Endothelial cell of umbilical vein (primary cell): ENCODE measurements at regions not wholly inside any gene's neighbourhood (a gene's known extent, or its start where the extent isn't known, plus 50 kb on each side); places are given as distances from the start of the nearest gene placed in this dataset.

ENCODE experiments used
- BruUV-seq: library from RNA; stranded (reverse); fragments of 400-500 nt; replicated peaks from 2 replicates; lab custom pipeline; 2021; lab: Mats Ljungman, UMichigan
- CTCF ChIA-PET: fragments of 300-600, 350-600 bp; sonication (Branson Sonifier 250); formaldehyde crosslinking; loops from one replicate; lab custom pipeline; 2021; ENCODE audit warnings: antibody characterized with exemption, inconsistent platforms; lab: Charles Lee
- POLR2A ChIA-PET: fragments of 300-600, 350-600 bp; sonication (Branson Sonifier 250); formaldehyde crosslinking; loops from one replicate; lab custom pipeline; 2021; ENCODE audit warnings: antibody characterized with exemption, inconsistent platforms; lab: Charles Lee
- DNase-seq: peaks from one replicate; pipeline ENCODE4 v3.0.0-alpha.2; 2011; ENCODE audit warnings: low read depth, low spot score
- FAIRE-seq: peaks from 2 replicates; lab custom pipeline; 2011; peaks lifted over from hg19 to GRCh38; lab: Jason Lieb, UNC
- H2AFZ ChIP-seq: 2 replicates; pipeline ENCODE4 v1.6.0; 2012; ENCODE audit warnings: low read depth, low read length, control low read depth, inconsistent platforms
- H3K27ac ChIP-seq: 2 replicates; pipeline ENCODE4 v1.5.1; 2011; ENCODE audit warnings: low read depth, mild to moderate bottlenecking, control low read depth, low read length, moderate library complexity; ENCODE audit not compliant: insufficient read depth
- H3K27me3 ChIP-seq, 2 experiments: 2 replicates each; pipeline versions ENCODE4 v1.6.0 to v1.6.1; 2011; ENCODE audit warnings: low read length in 2 of 2, mixed read lengths in 1 of 2; ENCODE audit not compliant: control insufficient read depth in 2 of 2, insufficient read depth in 2 of 2
- H3K36me3 ChIP-seq, 2 experiments: 2 replicates in 1 of 2; 3 replicates in 1 of 2; pipeline ENCODE4 v1.5.1; 2011; ENCODE audit warnings: low read length in 2 of 2, mild to moderate bottlenecking in 1 of 2, moderate library complexity in 1 of 2; ENCODE audit not compliant: control insufficient read depth in 2 of 2, insufficient read depth in 2 of 2; ENCODE audit errors: extremely low read depth in 1 of 2
- H3K4me1 ChIP-seq: 3 replicates; pipeline ENCODE4 v1.5.1; 2011; ENCODE audit warnings: mild to moderate bottlenecking, low read length; ENCODE audit not compliant: control insufficient read depth, insufficient read depth; ENCODE audit errors: extremely low read depth
- H3K4me2 ChIP-seq: 2 replicates; pipeline ENCODE4 v1.6.1; 2011; ENCODE audit warnings: low read length, control low read depth, mixed read lengths; ENCODE audit not compliant: insufficient read depth
- H3K4me3 ChIP-seq, 3 experiments: fragments of 200-600 bp in 1 of 3; sonication (generic), shearing (Covaris generic) in 1 of 3; replicated peaks in 1 of 3; 2 replicates each; pipeline ENCODE4 v1.5.1; 2011 to 2016; ENCODE audit warnings: control low read depth in 3 of 3, low read length in 3 of 3, mild to moderate bottlenecking in 2 of 3, inconsistent platforms in 1 of 3, low read depth in 1 of 3, moderate library complexity in 1 of 3; ENCODE audit not compliant: insufficient read depth in 1 of 3
- H3K79me2 ChIP-seq: 2 replicates; pipeline ENCODE4 v1.6.0; 2012; ENCODE audit warnings: low read length, inconsistent platforms; ENCODE audit not compliant: control insufficient read depth, insufficient read depth
- H3K9ac ChIP-seq: replicated peaks from 2 replicates; pipeline ENCODE3; 2011; ENCODE audit warnings: low read length, control low read depth; ENCODE audit not compliant: insufficient read depth; ENCODE audit errors: extremely low read depth
- H3K9me1 ChIP-seq: replicated peaks from 3 replicates; pipeline ENCODE4 v1.6.0; 2011; ENCODE audit warnings: mild to moderate bottlenecking, low read length; ENCODE audit not compliant: control insufficient read depth, insufficient read depth; ENCODE audit errors: extremely low read depth
- H3K9me3 ChIP-seq: replicated peaks from 2 replicates; pipeline ENCODE4 v1.5.1; 2012; ENCODE audit warnings: low read length, inconsistent platforms; ENCODE audit not compliant: control insufficient read depth, insufficient read depth
- H4K20me1 ChIP-seq: replicated peaks from 2 replicates; pipeline ENCODE3; 2011; ENCODE audit warnings: mild to moderate bottlenecking, low read length; ENCODE audit not compliant: control insufficient read depth, insufficient read depth; ENCODE audit errors: extremely low read depth
- CTCF ChIP-seq, 2 donors: IDR thresholded peaks; 1 replicate in 1 of 2; 2 replicates in 1 of 2; pipeline ENCODE4 v1.5.1; 2011; ENCODE audit warnings: low read length in 2 of 2, mild to moderate bottlenecking in 2 of 2, moderate library complexity in 2 of 2, control low read depth in 1 of 2, inconsistent platforms in 1 of 2, low read depth in 1 of 2; ENCODE audit not compliant: insufficient read depth in 1 of 2; ENCODE audit errors: extremely low read depth in 1 of 2
- EZH2 ChIP-seq: IDR thresholded peaks from 2 replicates; pipeline ENCODE4 v1.6.1; 2012; ENCODE audit warnings: borderline replicate concordance, low read depth, mild to moderate bottlenecking, moderate library complexity, low read length, inconsistent platforms; ENCODE audit not compliant: severe bottlenecking
- FOS ChIP-seq: IDR thresholded peaks from 2 replicates; pipeline ENCODE4 v1.6.1; 2011; ENCODE audit warnings: mild to moderate bottlenecking, low read length, moderate library complexity, borderline replicate concordance; ENCODE audit not compliant: insufficient read depth
- GATA2 ChIP-seq: IDR thresholded peaks from 2 replicates; pipeline ENCODE4 v1.7.0; 2011; ENCODE audit warnings: low read depth, mild to moderate bottlenecking, moderate library complexity, mixed read lengths, low read length; ENCODE audit not compliant: insufficient read length, insufficient read depth
- JUN ChIP-seq: IDR thresholded peaks from 2 replicates; pipeline ENCODE4 v1.6.1; 2011; ENCODE audit warnings: borderline replicate concordance, low read depth; ENCODE audit not compliant: insufficient read length, insufficient read depth
- MAX ChIP-seq: IDR thresholded peaks from 2 replicates; pipeline ENCODE4 v1.6.1; 2011; ENCODE audit not compliant: insufficient read depth, insufficient read length
- MYC ChIP-seq: IDR thresholded peaks from one replicate; pipeline ENCODE4 v1.6.1; 2011; ENCODE audit warnings: mild to moderate bottlenecking, low read depth, low read length
- POLR2A ChIP-seq: IDR thresholded peaks from 2 replicates; pipeline ENCODE4 v1.6.1; 2012; ENCODE audit warnings: low read depth, mild to moderate bottlenecking, control low read depth, low read length
- POLR2AphosphoS5 ChIP-seq: IDR thresholded peaks from 2 replicates; pipeline ENCODE4 v1.6.1; 2012; ENCODE audit warnings: low read depth, mild to moderate bottlenecking, control low read depth, low read length, moderate library complexity; ENCODE audit not compliant: insufficient read depth
- dilution Hi-C: fragments of 300-500 bp; cut with MboI; formaldehyde crosslinking; loops from one replicate; pipeline ENCODE4 v1.15.0; 2019; ENCODE audit warnings: low sequenced_read_pairs; ENCODE audit not compliant: extremely low pct_ligation_motif_present
- intact Hi-C: fragments of 100-400 bp; cut with micrococcal nuclease; formaldehyde crosslinking; loops from one replicate; pipeline ENCODE4 v1.10.0; 2022

GRCh38 chr1:55970526-55971110 lies 608.7 kb downstream of the PLPP3 start:
- no peaks in the 10 kb centered on the region for H3K4me1 ChIP-seq
- no peak overlapping the region for H3K27ac ChIP-seq
- no peaks in the 10 kb centered on the region for H3K9me1 ChIP-seq
- H3K9ac ChIP-seq = no peak overlapping the region
- H3K4me2 ChIP-seq = no peak overlapping the region
- dilution Hi-C loops = no loop called here
- DNase-seq = no peak
- H3K79me2 ChIP-seq = no peaks in the 10 kb centered on the region
- no peaks in the 10 kb centered on the region for H3K27me3 ChIP-seq
- POLR2A ChIA-PET = no interaction called here
- no peak for TF ChIP-seq POLR2AphosphoS5
- no peak for TF ChIP-seq JUN
- TF ChIP-seq POLR2A = no peak
- no peak for TF ChIP-seq MYC
- no peak for TF ChIP-seq GATA2
- no peak for TF ChIP-seq MAX
- CTCF ChIA-PET = interaction anchor here (0.7 to 1.3 kb wide), 2 partner anchors 10 to 496 kb away, joined by 3 to 4 read pairs; no protein-coding TSS in a partner anchor
- no peaks in the 10 kb centered on the region for H3K36me3 ChIP-seq
- H3K4me3 ChIP-seq = no peak overlapping the region
- no peak for FAIRE-seq
- no peaks in the 10 kb centered on the region for H4K20me1 ChIP-seq
- no peak overlapping the region for H2AFZ ChIP-seq
- H3K9me3 ChIP-seq = no peaks in the 10 kb centered on the region
- intact Hi-C loops = no loop called here
- no TSS peak for BruUV-seq

- Histone ChIP-seq H3K9ac (no peak overlapping the region), H4K20me1 (no peaks in the 10 kb centered on the region), H3K4me2 (no peak overlapping the region), H3K4me3 (no peak overlapping the region), H3K9me3 (no peaks in the 10 kb centered on the region), H3K27ac (no peak overlapping the region), H3K4me1 (no peaks in the 10 kb centered on the region), H3K9me1 (no peaks in the 10 kb centered on the region), H3K27me3 (no peaks in the 10 kb centered on the region), H2AFZ (no peak overlapping the region), H3K79me2 (no peaks in the 10 kb centered on the region), H3K36me3 (no peaks in the 10 kb centered on the region)
- intact Hi-C loops = no loop called here
- DNase-seq (no peak), FAIRE-seq (no peak)
- no peak for TF ChIP-seq FOS
- no peak for TF ChIP-seq MAX
- no peak for TF ChIP-seq EZH2
- no peak for TF ChIP-seq JUN
- TF ChIP-seq POLR2AphosphoS5 = no peak
- no peak for TF ChIP-seq MYC
- no peak for TF ChIP-seq CTCF (IDR thresholded peaks at IDR 0.05; ENCODE audit: extremely low read depth in 1 of 2, insufficient read depth in 1 of 2, low read depth in 1 of 2, low read length in 2 of 2)
- TF ChIP-seq POLR2A = no peak
- no peak for TF ChIP-seq GATA2
- dilution Hi-C loops = no loop called here
- ChIA-PET CTCF (interaction anchor here (1.3 kb wide), 1 partner anchor 11 kb away, joined by 3 read pairs; no protein-coding TSS in a partner anchor), POLR2A (no interaction called here)
- no TSS peak for BruUV-seq
Measured at GRCh38 chr1:55969322-55969721, 610.0 kb downstream of the PLPP3 start.
